C1 segment of cervical spinal cord (tissue), 14 donors: ENCODE measurements at regions not wholly inside any gene's neighbourhood (a gene's known extent, or its start where the extent isn't known, plus 50 kb on each side); places are given as distances from the start of the nearest gene placed in this dataset.
"Not testable (repeated sequence)": the region's sequence is repeated elsewhere in the genome, so short reads cannot be mapped to it uniquely, and the experiment has no call there.

Source experiments
- DNase-seq, 14 donors: peaks; one replicate each; lab custom pipeline; 2025; lab: John Stamatoyannopoulos, UW

DNA sequence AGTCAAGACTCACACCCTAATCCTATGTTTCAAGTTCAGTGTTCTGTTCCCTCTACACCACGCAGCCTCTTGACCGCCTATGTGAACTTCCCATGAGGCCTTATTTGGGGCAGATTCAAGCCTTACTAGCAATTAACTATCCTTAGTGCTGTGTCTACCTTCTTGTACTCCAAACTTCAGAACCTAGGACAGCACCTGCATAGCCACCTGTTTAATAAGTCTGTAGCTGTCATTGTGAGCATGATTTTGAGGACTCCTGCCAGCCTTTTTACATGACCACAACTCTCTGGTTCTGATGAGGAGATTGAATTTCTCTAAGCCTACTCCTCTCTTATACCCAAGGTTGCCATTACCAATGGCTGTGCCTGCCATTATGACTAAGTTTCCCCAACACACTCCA is 50.8 kb upstream of the PCSK1 start:
- DNase-seq: no peak

- no peak for DNase-seq
Observed at GRCh38 chr5:96487859-96488258, 54.8 kb upstream of the PCSK1 start.

- no peak for DNase-seq
Observed at GRCh38 chr5:96489532-96489931, 56.5 kb upstream of the PCSK1 start.

DNA sequence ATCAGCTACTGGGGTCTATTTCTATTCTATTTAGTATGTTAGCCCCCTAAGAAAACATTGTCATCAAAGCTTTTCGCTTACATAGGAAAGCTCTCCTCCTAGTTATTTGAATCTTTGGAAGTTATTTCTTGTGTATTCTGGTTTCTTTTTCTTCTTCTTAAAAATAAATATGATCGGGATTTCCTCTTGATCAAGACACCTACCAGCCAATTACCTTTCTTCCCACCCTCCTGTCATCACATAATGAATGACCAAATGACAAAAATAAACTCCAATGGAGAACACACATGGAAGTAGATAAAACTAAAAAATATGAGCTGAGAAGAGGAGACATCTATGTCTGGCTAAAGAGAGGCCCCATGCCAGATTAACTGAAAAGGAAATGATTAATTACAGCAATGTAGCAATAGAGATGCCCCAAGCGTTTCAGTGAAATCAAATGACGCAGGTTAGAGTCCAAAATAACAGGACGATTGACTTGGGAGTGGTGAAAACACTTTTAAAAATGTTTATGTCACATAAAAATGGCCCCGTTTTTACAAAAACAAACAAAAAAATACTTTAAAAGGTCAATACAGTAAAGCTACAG is 59.5 kb upstream of the PCSK1 start:
- no peak for DNase-seq

- no peak for DNase-seq
Observed at GRCh38 chr5:96493219-96493790, 60.3 kb upstream of the PCSK1 start.

DNA sequence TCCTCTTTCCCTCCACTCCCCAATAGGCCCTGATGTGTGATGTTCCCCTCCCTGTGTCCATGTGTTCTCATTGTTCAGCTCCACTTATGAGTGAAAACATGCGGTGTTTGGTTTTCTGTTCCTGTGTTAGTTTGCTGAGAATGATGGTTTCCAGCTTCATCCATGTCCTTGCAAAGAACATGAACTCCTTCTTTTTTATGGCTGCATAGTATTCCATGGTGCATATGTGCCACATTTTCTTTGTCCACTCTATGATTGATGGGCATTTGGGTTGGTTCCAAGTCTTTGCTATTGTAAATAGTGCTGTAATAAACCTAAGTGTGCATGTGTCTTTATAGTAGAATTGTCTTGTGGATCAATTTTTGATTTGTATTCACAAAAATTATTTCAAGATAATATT is 62.4 kb upstream of the PCSK1 start:
- not testable (repeated sequence) for DNase-seq

DNA sequence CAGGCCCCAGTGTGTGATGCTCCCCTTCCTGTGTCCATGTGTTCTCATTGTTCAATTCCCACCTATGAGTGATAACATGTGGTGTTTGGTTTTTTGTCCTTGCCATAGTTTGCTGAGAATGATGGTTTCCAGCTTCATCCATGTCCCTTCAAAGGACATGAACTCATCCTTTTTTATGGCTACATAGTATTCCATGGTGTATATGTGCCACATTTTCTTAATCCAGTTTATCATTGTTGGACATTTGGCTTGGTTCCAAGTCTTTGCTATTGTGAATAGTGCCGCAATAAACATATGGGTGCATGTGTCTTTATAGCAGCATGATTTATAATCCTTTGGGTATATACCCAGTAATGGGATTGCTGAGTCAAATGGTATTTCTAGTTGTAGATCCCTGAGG is 64.0 kb upstream of the PCSK1 start:
- DNase-seq: not testable (repeated sequence)

- DNase-seq: no peak
Observed at GRCh38 chr5:96499753-96500345, 66.8 kb upstream of the PCSK1 start.

GRCh38 chr5:96501991-96502646 is 69.1 kb upstream of the PCSK1 start:
- no peak for DNase-seq

- DNase-seq: no peak
Observed at GRCh38 chr5:96503501-96504236, 70.6 kb upstream of the PCSK1 start.

- no peak for DNase-seq
Observed at GRCh38 chr5:96506376-96506775, 73.3 kb upstream of the PCSK1 start.

- DNase-seq: no peak
Observed at GRCh38 chr5:96506866-96507527, 73.9 kb upstream of the PCSK1 start.

DNA sequence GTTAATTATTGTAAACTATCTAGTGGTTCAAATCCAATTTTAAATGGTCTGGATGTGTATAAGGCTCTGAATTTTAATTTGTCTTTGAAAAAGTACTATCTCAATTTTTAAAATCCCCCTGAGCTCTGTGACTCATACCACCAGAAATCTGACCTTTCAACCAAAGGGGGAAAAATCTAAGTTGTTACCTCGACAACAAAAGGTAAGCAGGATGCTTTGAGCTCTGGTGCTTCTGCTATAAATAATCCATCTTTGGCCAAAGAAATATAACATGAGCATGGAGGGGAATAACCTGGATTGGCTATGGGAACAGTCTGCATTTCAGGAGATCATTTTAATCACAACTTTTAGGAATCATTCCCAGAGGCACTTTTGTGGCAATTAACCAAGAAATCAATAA is 76.3 kb upstream of the PCSK1 start:
- DNase-seq: no peak

- no peak for DNase-seq
Observed at GRCh38 chr5:96509721-96510350, 76.8 kb upstream of the PCSK1 start.

- no peak for DNase-seq
Observed at GRCh38 chr5:96516631-96517071, 83.6 kb upstream of the PCSK1 start.

DNA sequence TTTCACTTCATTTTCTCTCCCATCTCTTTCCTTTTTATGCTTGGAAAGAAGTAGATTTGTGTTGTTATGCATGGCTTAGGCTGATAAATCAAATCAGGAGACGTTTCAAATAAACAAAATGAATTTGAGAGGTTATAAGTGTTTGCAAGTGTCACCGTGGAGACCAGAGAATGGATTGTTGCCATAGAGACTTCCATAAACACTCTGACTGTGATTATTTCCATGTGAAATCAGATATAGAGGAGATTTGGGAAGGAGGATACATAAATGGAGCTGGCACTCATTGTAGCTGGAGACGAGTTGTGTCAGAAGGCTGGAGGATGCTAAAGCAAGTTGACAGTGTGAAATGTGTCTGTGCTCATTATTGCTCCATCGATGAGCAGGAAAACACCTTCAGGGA is 84.2 kb upstream of the PCSK1 start:
- no peak for DNase-seq

DNA sequence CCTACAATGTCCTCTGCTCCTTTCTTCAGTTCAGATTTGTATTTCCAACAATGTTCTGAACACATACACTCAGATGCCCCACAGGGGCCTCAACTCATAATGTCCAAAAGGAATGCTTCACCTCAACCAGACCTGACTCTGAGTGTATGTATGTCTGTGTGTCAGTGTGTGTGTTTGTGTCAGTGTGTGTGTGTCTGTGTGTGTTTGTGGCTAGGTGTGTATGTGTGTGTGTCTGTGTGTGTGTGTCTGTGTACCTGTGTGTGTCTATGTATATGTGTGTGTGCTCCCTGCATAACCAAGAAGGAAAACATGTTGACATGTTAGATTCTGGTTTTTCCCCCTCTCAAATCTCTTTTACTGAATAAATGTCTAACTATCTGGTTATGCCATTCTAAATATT is 87.3 kb upstream of the PCSK1 start:
- DNase-seq: no peak

DNA sequence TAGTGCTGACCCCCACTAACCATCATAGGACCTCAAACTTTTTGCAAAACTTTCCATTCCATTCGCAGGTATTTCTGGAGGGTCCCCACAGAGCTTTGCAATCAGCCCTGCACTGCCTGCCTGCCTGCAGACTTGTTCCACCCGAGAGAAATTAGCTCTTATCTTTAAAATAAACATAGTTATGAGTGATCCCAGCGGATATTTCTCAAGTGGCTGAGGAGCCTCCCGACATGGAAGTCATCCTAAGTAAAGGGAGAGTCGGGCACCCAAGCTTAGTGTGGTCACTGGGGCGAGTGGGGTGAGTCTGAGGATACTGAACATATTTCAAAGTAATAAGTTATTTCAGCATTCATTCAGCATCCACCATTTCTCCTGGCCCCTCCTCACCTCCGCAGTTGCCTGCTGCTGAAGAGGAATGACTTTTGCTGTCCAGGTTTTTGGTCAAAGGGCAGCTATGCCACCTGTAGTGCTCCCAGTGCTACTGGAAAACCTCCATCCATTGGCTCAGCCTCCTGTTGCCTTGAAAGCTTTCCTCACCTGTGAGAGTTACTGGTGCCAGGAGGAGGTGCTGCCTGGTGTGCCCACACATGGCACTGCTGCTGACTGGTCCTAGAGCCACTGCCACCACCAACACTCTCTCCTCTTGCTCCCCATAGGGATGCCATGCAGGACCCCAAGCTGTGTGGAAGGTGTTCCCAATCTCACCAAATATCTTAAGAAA is 89.7 kb upstream of the PCSK1 start:
- no peak for DNase-seq

GRCh38 chr5:96527768-96528661 is 95.0 kb upstream of the PCSK1 start:
- DNase-seq: no peak
